ENCODE measurements at regions not wholly inside any gene's neighbourhood (a gene's known extent, or its start where the extent isn't known, plus 50 kb on each side); places are given as distances from the start of the nearest gene placed in this dataset.

DNA sequence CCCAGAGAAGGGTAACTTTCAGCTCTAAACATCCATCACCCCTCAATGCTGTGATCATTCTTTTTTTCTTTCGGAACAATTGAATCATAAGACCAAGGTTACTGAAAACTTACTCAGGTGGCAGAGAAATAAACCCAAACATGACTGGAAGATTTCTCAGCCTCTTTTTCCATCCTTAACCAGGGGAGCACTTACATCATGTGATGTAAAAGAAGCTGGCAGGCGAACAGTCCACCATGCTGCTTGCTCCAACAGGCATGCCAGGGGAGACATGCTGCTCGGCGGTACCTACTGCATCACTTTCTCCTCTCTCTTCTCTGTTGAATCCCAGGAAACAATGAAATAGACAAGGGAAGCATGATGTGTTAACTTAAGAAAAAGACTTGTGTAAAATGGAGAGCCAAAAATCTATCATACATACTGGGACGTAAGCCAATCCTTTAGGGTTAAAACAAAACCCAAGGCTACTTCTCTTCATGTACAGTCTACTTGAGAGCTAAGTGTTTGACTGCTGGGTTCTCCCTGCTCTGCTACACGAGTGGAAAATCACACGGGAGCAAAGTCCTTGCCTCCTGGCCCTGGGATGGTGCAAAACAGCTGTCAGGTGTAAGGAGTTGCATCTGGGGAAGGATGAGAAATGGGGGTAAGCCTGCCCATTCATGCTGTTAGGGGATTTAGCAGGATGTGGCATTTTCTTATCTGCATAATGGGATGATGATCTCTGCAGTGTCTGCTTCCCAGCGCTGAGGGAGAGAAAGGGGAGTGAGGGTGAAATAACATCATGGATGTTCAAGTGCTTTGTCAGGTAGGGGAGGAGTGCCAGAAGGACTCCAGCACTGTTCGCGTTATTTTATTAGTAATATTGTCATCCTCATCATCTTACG, 64.3 kb upstream of the ZNF438 start:
- no peak for TF ChIP-seq POLR2A (IDR thresholded peaks at IDR 0.05)
- intact Hi-C loops (cut with DNase I; ENCODE audit: low total_unique reads): no loop called here
- Histone ChIP-seq H3K27me3 (no peaks in the 10 kb centered on the region), H3K36me3 (no peaks in the 10 kb centered on the region), H3K27ac (no peak overlapping the region), H3K4me1 (no peaks in the 10 kb centered on the region), H3K4me3 (no peak overlapping the region), H3K9me3 (no peaks in the 10 kb centered on the region)
- no peak for DNase-seq (ENCODE audit: low spot score in 2 of 2)

DNA sequence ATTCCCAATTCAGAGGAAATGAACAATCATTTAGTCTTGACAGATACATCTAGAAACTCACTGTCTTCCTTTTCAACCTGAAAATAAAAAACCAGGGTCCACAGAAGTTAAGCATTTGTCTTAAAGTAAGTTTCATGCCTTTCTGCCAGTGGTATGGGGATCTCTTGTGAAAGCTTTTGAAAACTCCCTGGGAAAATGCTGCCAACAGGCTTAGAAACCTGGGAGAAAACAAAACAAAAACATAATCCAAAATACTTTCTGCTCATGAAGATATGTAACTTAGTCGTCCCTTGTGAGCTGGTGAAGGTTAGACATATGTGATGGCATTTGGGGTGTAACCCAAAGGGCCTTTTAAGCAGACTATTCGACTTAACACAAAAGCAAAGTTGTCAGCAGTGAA, 66.4 kb upstream of the ZNF438 start:
- DNase-seq (ENCODE audit: low spot score in 2 of 2): no peak
- H3K4me3 ChIP-seq: no peak overlapping the region
- no peaks in the 10 kb centered on the region for H3K36me3 ChIP-seq
- no peaks in the 10 kb centered on the region for H3K27me3 ChIP-seq
- H3K9me3 ChIP-seq: no peaks in the 10 kb centered on the region
- peak overlapping the region in 1 of 2 donors; percentile 5 for H3K27ac ChIP-seq
- no peaks in the 10 kb centered on the region for H3K4me1 ChIP-seq
- TF ChIP-seq, protein P1, sequence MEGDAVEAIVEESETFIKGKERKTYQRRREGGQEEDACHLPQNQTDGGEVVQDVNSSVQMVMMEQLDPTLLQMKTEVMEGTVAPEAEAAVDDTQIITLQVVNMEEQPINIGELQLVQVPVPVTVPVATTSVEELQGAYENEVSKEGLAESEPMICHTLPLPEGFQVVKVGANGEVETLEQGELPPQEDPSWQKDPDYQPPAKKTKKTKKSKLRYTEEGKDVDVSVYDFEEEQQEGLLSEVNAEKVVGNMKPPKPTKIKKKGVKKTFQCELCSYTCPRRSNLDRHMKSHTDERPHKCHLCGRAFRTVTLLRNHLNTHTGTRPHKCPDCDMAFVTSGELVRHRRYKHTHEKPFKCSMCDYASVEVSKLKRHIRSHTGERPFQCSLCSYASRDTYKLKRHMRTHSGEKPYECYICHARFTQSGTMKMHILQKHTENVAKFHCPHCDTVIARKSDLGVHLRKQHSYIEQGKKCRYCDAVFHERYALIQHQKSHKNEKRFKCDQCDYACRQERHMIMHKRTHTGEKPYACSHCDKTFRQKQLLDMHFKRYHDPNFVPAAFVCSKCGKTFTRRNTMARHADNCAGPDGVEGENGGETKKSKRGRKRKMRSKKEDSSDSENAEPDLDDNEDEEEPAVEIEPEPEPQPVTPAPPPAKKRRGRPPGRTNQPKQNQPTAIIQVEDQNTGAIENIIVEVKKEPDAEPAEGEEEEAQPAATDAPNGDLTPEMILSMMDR (IDR thresholded peaks at IDR 0.05): no peak
- TF ChIP-seq POLR2A (IDR thresholded peaks at IDR 0.05): no peak
- intact Hi-C loops (cut with DNase I; ENCODE audit: low total_unique reads): no loop called here

DNA sequence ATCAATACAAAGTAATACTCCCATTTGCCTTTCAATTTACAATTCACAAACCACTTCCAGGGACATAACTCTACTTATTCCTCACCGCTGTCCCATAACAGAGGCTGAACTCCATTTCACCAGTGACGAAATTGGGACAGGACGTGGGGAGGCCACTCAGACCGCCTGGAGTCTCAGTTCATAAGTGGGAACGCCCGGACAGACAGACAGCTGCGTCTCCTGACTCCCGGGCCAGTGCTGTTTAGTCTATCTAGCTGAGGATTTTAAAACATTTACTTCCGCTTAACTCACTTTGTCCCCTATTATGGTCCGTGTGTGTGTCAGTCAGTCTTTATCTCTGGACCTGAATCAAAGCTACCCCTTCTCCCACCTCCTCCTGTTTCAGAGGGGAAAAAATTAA, 67.4 kb upstream of the ZNF438 start:
- H3K27ac ChIP-seq: no peak overlapping the region
- intact Hi-C loops (cut with DNase I; ENCODE audit: low total_unique reads): no loop called here
- H3K4me3 ChIP-seq: no peak overlapping the region
- TF ChIP-seq POLR2A (IDR thresholded peaks at IDR 0.05) (no peak), POLR2AphosphoS5 (IDR thresholded peaks at IDR 0.05) (no peak)
- TF ChIP-seq, protein P1 (IDR thresholded peaks at IDR 0.05): no peak
- H3K9me3 ChIP-seq: no peaks in the 10 kb centered on the region
- no peaks in the 10 kb centered on the region for H3K4me1 ChIP-seq
- H3K36me3 ChIP-seq: no peaks in the 10 kb centered on the region
- no peak for DNase-seq (ENCODE audit: low spot score in 2 of 2)
- no peaks in the 10 kb centered on the region for H3K27me3 ChIP-seq

DNA sequence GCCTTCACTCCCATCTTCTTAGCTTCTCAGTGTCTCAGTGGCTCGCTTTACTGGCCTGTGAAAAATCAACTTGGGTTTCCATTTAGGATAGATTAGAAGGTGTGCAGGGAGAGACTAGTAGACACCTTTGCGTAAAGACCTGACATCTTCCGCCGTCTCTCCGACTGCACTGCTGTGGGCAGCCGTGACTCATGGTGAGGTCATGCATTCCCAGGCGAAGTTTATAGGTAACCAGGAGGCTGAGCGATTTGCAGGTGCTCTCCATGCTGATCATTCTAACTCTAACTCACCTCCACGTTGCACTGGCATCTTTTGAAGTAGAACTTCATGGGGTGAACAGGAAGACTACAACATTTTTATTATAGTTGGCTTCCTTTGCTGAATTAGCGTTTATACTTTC, 68.0 kb upstream of the ZNF438 start:
- Histone ChIP-seq H3K4me3 (no peak overlapping the region), H3K27me3 (no peaks in the 10 kb centered on the region), H3K9me3 (no peaks in the 10 kb centered on the region), H3K4me1 (no peaks in the 10 kb centered on the region), H3K27ac (no peak overlapping the region), H3K36me3 (no peaks in the 10 kb centered on the region)
- no peak for DNase-seq (ENCODE audit: low spot score in 2 of 2)
- intact Hi-C loops (cut with DNase I; ENCODE audit: low total_unique reads): no loop called here
- TF ChIP-seq POLR2A (IDR thresholded peaks at IDR 0.05) (no peak), POLR2AphosphoS5 (IDR thresholded peaks at IDR 0.05) (no peak)
- TF ChIP-seq, protein P1 (IDR thresholded peaks at IDR 0.05): no peak

- TF ChIP-seq, protein P1 (IDR thresholded peaks at IDR 0.05): no peak
- no peak for TF ChIP-seq POLR2A (IDR thresholded peaks at IDR 0.05)
- no peak for TF ChIP-seq POLR2AphosphoS5 (IDR thresholded peaks at IDR 0.05)
- no peaks in the 10 kb centered on the region for H3K4me1 ChIP-seq
- intact Hi-C loops (cut with DNase I; ENCODE audit: low total_unique reads): no loop called here
- H3K4me3 ChIP-seq: no peak overlapping the region
- no peak for DNase-seq (ENCODE audit: low spot score in 2 of 2)
- H3K27ac ChIP-seq: no peak overlapping the region
- H3K27me3 ChIP-seq: no peaks in the 10 kb centered on the region
- no peaks in the 10 kb centered on the region for H3K36me3 ChIP-seq
- no peaks in the 10 kb centered on the region for H3K9me3 ChIP-seq
These were observed 68.5 kb upstream of the ZNF438 start for GRCh38 chr10:31100115-31100601.
